ENCODE measurements at regions not wholly inside any gene's neighbourhood (a gene's known extent, or its start where the extent isn't known, plus 50 kb on each side); places are given as distances from the start of the nearest gene placed in this dataset.
A peak's percentile ranks its signal among the peaks of the same experiment; 100 is the strongest.

DNA sequence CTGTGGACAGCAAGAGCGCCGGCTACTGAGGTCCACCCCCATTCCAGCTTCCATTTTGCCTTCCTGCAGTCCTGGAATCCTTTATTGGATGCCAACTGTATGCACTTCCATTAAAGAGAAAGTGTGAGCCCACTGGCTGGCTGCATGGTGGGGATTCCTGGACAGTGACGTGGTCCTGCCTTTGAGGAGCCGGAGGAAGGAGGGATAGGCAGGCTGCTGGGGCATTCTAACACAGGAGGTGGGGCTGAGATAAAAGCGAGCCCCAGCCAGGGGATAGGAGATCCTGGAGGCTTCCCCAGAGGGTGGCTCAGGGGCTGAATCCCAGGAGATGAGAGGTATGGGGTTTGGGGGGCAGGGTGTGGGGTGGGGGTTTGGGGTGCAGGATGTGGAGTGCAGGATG, 984.7 kb downstream of the BRD1 start:
- DNase-seq: peak; percentile 22
- Histone ChIP-seq H3K36me3 (no peaks in the 10 kb centered on the region), H3K27me3 (replicated peaks in 1 of 7) (peaks cover 0 to 43% (median 0%) of the 10 kb centered on the region in 7 donors), H3K9me3 (no peaks in the 10 kb centered on the region), H3K4me1 (no peaks in the 10 kb centered on the region), H3K27ac (no peak overlapping the region), H3K4me3 (no peak overlapping the region)
- WGBS, 5 donors: 77 to 86% (median 79%) methylated on average over 5 of the region's 5 CpGs
- intact Hi-C loops (cut with DNase I; ENCODE audit: low total_unique reads): no loop called here
- no peak for TF ChIP-seq CTCF (IDR thresholded peaks at IDR 0.05 in 8 of 11, conservative IDR thresholded peaks at IDR 0.05 in 3 of 11)

GRCh38 chr22:48842583-48842945, 985.1 kb downstream of the BRD1 start:
- no peak overlapping the region for H3K4me3 ChIP-seq
- intact Hi-C loops (cut with DNase I; ENCODE audit: low total_unique reads): no loop called here
- 71 to 75% (median 71%) methylated on average over 16 to 17 of the region's 17 CpGs for WGBS, 5 donors
- H3K27ac ChIP-seq: no peak overlapping the region
- TF ChIP-seq POLR2A (IDR thresholded peaks at IDR 0.05) (no peak), CTCF (IDR thresholded peaks at IDR 0.05 in 8 of 11, conservative IDR thresholded peaks at IDR 0.05 in 3 of 11) (no peak), POLR2AphosphoS5 (IDR thresholded peaks at IDR 0.05) (no peak)
- H3K9me3 ChIP-seq: peaks cover 0 to 3% (median 0%) of the 10 kb centered on the region in 8 donors
- H3K27me3 ChIP-seq (replicated peaks in 1 of 7): peaks cover 0 to 39% (median 0%) of the 10 kb centered on the region in 7 donors
- no peaks in the 10 kb centered on the region for H3K4me1 ChIP-seq
- DNase-seq: peak; percentile 63
- no peaks in the 10 kb centered on the region for H3K36me3 ChIP-seq

DNA sequence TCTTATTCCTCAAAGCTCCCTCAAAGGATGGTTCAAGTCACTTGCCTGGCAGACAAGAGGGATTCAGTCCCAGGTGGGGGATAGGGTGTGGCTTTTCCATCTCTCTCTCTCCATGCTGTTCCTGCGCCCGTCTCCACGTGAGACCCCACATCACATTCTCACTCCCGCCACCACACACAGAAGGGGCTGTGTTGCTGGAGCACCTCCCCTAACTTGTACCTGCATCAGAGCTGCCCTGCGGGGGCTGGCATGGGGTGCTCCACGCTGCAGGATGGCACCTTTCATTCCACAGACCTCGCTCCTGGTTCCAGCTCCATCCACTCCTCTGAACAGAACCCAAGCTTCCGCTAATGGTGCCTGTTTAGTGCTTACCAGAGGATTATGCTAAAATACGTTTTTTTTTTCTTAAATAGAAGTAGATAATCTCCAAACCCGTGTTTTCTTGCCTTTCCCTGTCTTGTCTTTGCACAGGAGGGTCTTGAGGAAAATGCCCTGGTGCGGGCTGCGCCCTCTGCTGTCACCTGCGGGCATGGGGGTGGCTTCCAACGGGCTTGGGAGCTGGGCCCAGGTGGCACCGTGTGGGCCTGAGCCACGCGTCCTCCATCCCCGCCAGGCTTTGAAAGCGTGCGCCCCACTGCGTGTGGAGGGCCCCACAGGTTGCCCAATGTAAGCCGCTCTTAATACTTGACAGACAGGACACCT, 985.6 kb downstream of the BRD1 start:
- no peak for DNase-seq
- H3K36me3 ChIP-seq: no peaks in the 10 kb centered on the region
- WGBS, 5 donors: 77 to 85% (median 84%) methylated on average over 22 of the region's 22 CpGs

More for the DNA sequence above, 985.6 kb downstream of the BRD1 start:
- peaks cover 0 to 38% (median 0%) of the 10 kb centered on the region in 7 donors for H3K27me3 ChIP-seq (replicated peaks in 1 of 7)
- no peak overlapping the region for H3K27ac ChIP-seq
- H3K9me3 ChIP-seq: peaks cover 0 to 9% (median 0%) of the 10 kb centered on the region in 8 donors
- TF ChIP-seq CTCF (IDR thresholded peaks at IDR 0.05 in 8 of 11, conservative IDR thresholded peaks at IDR 0.05 in 3 of 11) (no peak), POLR2AphosphoS5 (IDR thresholded peaks at IDR 0.05) (no peak), POLR2A (IDR thresholded peaks at IDR 0.05) (no peak)
- H3K4me1 ChIP-seq: no peaks in the 10 kb centered on the region
- intact Hi-C loops (cut with DNase I; ENCODE audit: low total_unique reads): no loop called here
- H3K4me3 ChIP-seq: no peak overlapping the region

Measured in spleen (tissue), 11 donors.